ENCODE measurements at regions not wholly inside any gene's neighbourhood (a gene's known extent, or its start where the extent isn't known, plus 50 kb on each side); places are given as distances from the start of the nearest gene placed in this dataset.

GRCh38 chr21:17738176-17738953 is 80.8 kb downstream of the C21orf91 start:
- FAIRE-seq = no peak
- no peak for TF ChIP-seq POLR2A (IDR thresholded peaks at IDR 0.05; ENCODE audit: low read depth, low read length)
- no peak for DNase-seq (ENCODE audit: insufficient read length, low spot score)

GRCh38 chr21:17736072-17736471 is 83.1 kb downstream of the C21orf91 start:
- FAIRE-seq = no peak
- no peak for TF ChIP-seq POLR2A (IDR thresholded peaks at IDR 0.05; ENCODE audit: low read depth, low read length)
- no peak for DNase-seq (ENCODE audit: insufficient read length, low spot score)

GRCh38 chr21:17733209-17733608 is 85.9 kb downstream of the C21orf91 start:
- FAIRE-seq (no peak), DNase-seq (ENCODE audit: insufficient read length, low spot score) (no peak)
- no peak for TF ChIP-seq POLR2A (IDR thresholded peaks at IDR 0.05; ENCODE audit: low read depth, low read length)

- DNase-seq (ENCODE audit: insufficient read length, low spot score) (no peak), FAIRE-seq (no peak)
- TF ChIP-seq POLR2A (IDR thresholded peaks at IDR 0.05; ENCODE audit: low read depth, low read length) = no peak
Observed at GRCh38 chr21:17732306-17732705, 86.8 kb downstream of the C21orf91 start.

- no peak for TF ChIP-seq POLR2A (IDR thresholded peaks at IDR 0.05; ENCODE audit: low read depth, low read length)
- DNase-seq (ENCODE audit: insufficient read length, low spot score) = no peak
- FAIRE-seq = no peak
Observed at GRCh38 chr21:17731554-17731953, 87.6 kb downstream of the C21orf91 start.

- FAIRE-seq = no peak
Observed at GRCh38 chr21:17730782-17731181, 88.4 kb downstream of the C21orf91 start.

GRCh38 chr21:17729455-17729854 is 89.7 kb downstream of the C21orf91 start:
- FAIRE-seq = no peak
- no peak for TF ChIP-seq POLR2A (IDR thresholded peaks at IDR 0.05; ENCODE audit: low read depth, low read length)
- DNase-seq (ENCODE audit: insufficient read length, low spot score) = no peak

More at GRCh38 chr21:17730782-17731181, 88.4 kb downstream of the C21orf91 start:
- no peak for TF ChIP-seq POLR2A (IDR thresholded peaks at IDR 0.05; ENCODE audit: low read depth, low read length)
- no peak for DNase-seq (ENCODE audit: insufficient read length, low spot score)

- no peak for FAIRE-seq
- no peak for TF ChIP-seq POLR2A (IDR thresholded peaks at IDR 0.05; ENCODE audit: low read depth, low read length)
- DNase-seq (ENCODE audit: insufficient read length, low spot score) = no peak
Observed at GRCh38 chr21:17727361-17727760, 91.8 kb downstream of the C21orf91 start.

GRCh38 chr21:17726047-17726829 is 92.9 kb downstream of the C21orf91 start:
- FAIRE-seq (no peak), DNase-seq (ENCODE audit: insufficient read length, low spot score) (peak; percentile 20)
- no peak for TF ChIP-seq POLR2A (IDR thresholded peaks at IDR 0.05; ENCODE audit: low read depth, low read length)

- FAIRE-seq = no peak
- DNase-seq (ENCODE audit: insufficient read length, low spot score) = no peak
- TF ChIP-seq POLR2A (IDR thresholded peaks at IDR 0.05; ENCODE audit: low read depth, low read length) = no peak
Observed at GRCh38 chr21:17725339-17725738, 93.8 kb downstream of the C21orf91 start.

- TF ChIP-seq POLR2A (IDR thresholded peaks at IDR 0.05; ENCODE audit: low read depth, low read length) = no peak
- no peak for DNase-seq (ENCODE audit: insufficient read length, low spot score)
- no peak for FAIRE-seq
Observed at GRCh38 chr21:17712887-17713286, 100.2 kb upstream of the BTG3 start.

- no peak for TF ChIP-seq POLR2A (IDR thresholded peaks at IDR 0.05; ENCODE audit: low read depth, low read length)
- DNase-seq (ENCODE audit: insufficient read length, low spot score) (no peak), FAIRE-seq (no peak)
Observed at GRCh38 chr21:17711896-17712295, 99.2 kb upstream of the BTG3 start.

GRCh38 chr21:17709266-17709611 is 96.5 kb upstream of the BTG3 start:
- FAIRE-seq (no peak), DNase-seq (ENCODE audit: insufficient read length, low spot score) (no peak)
- no peak for TF ChIP-seq POLR2A (IDR thresholded peaks at IDR 0.05; ENCODE audit: low read depth, low read length)

GRCh38 chr21:17708522-17709265 is 96.0 kb upstream of the BTG3 start:
- TF ChIP-seq POLR2A (IDR thresholded peaks at IDR 0.05; ENCODE audit: low read depth, low read length) = no peak
- DNase-seq (ENCODE audit: insufficient read length, low spot score) (no peak), FAIRE-seq (no peak)

Measured in H54 (cell line).